HG03108 (cell line): ENCODE measurements at regions not wholly inside any gene's neighbourhood (a gene's known extent, or its start where the extent isn't known, plus 50 kb on each side); places are given as distances from the start of the nearest gene placed in this dataset.
"Not testable (repeated sequence)": the region's sequence is repeated elsewhere in the genome, so short reads cannot be mapped to it uniquely, and the experiment has no call there.

Experiments used
- ATAC-seq: cut with Tn5 transposase; IDR thresholded peaks from one replicate; pipeline ENCODE4 v1.9.1; 2021; ENCODE audit warnings: moderate library complexity; ENCODE audit not compliant: unreplicated experiment

DNA sequence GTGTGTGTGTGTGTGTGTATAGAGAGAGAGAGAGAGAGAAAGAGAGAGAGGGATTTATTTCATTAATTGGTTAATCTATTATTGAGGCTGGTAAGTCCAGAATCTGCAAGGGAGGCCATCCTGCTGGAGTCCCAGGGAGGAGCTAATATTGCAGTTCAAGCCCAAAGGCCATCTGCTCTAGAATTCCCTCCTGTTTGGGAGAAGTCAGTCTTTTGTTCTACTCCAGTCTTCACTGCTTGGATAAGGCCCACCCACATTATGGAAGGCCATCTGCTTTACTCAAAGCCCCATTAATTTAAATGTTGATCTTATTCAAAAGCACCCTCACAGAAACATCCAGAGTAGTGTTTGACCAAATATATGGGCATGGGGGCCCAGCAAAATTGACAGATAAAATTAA, 317.5 kb upstream of the RASGEF1B start:
- no peak for ATAC-seq

DNA sequence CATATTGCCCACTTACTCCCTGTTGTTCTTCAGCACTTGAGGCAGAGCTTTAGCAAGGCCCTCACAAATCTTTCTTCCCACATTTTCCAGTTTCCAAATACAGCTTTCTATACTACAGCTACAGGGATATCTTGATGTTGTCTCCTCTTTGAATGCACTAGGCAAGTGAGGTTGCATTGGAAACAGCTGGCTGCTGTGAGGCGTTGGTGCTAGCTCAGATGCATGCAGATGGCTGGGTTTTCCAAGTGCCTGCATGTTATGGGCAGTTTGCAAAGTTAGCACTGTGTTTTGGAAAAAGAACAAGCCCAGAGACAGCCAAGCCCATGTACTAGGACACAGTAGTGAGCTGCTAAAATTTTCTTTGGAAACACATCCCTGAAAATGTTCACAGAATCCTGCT, 315.1 kb upstream of the RASGEF1B start:
- no peak for ATAC-seq

DNA sequence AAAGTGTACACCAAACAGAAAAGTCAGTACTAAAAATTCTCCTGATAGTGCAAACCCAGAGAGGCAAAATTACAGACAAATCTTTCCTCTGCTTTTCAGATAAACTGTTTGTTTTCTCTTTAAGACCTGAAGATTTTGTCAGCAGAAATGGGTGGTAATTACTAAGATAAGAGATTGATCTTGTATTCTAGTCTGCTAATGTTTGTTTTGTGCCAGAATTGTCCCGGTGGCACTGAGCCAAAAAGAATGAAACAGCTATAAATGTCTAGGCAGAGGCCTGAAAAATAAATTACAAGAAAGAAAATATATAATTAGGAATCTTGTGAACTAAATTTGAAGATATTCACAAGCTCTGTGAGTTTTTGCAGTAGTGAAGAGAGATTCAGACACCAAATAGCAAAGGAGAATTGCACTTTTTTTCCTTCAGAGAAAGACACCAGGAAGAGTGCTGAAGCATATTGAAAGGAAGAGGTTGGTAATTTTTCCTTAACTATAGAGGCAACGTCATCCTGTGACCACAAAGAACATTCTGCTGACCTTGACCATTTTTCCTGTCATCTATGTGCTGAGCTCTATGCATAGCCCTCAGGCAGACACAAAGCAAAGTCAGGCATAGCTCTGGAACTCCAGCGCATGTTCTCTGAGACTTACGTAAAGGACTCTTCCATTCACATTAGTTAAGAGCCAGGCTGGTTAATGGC, 314.5 kb upstream of the RASGEF1B start:
- no peak for ATAC-seq

DNA sequence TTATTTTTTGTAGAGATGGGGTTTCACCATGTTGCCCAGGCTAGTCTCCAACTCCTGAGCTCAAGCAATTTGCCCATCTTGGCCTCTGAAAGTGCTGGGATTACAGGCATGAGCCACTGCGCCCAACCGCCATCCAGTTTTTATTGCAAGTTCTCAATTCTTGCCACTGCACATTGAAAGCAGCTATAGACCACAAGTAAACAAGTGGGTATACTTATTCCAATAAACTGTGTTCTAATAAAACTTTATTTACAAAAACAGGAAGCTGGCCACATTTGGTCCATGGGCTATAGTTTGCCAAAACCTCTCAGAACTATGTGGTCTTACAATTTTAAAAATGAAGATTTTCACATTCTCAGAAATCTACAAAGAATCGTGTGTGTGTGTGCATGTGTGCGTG, 313.6 kb upstream of the RASGEF1B start:
- ATAC-seq, result no peak

DNA sequence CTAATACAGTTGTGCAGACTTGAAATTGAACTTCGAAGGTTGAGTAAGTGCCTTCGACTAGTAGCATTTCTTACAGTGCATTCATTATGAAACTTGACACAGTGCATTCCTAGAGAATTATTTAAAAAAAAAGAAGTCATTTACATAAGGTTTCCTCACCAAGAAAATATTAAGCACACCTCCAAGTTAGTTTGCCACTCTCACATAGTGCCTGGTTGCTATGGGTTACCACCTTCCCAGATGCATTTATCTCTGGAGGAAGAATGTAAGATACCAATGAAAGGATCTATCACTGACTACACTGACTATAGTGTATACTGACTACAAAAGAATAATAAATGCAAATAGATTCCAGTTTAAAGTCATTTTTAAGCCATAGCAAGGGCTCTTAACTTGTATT, 311.9 kb upstream of the RASGEF1B start:
- no peak for ATAC-seq

DNA sequence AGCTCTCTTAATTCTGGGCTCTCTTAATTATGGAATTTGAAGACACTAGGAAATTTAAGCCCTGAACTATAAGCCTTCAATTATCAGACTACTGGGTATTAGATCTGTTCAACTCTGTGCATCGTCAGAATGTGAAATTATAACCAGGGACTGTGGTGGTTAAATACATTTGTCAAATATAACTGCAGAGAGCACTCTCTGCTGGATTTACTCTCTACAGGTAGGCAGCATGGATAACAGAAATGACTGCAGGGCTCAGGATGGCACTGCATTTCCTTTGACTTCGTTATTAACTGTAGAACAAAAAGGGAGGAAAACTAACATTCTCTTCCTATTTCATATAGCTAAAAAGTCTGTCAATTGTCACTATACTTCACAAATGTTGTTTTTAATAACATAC, 310.1 kb upstream of the RASGEF1B start:
- no peak for ATAC-seq

DNA sequence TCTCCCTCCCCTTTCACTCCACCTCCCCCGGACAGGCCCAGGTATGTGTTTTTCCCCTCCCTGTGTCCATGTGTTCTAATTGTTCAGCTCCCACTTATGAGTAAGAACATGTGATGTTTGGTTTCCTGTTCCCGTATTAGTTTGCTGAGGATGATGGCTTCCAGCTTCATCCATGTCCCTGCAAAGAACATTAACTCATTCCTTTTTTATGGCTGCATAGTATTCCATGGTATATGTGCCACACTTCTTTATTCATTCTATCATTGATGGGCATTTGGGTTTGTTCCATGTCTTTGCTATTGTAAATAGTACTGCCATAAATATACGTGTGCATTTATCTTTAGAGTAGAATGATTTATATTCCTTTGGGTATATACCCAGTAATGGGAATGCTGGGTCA, 306.0 kb upstream of the RASGEF1B start:
- not testable (repeated sequence) for ATAC-seq

DNA sequence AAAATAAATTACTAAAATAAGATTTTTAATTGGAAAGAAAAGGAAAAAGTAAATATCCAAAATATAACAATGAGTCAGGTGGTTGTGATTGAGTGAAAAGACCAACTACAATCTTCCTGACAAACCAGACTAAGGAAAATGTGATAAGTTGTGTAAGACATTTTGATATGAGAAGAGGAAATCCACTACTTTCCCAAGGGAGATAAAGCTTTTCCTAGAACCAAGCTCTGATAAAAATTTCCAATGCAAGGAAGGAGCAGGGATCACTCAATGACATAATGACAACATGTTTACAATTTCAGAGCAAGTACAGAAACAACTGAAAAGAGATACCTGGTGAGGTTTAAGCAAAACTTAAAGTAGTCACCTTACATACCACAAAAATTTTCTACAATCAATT, 305.1 kb upstream of the RASGEF1B start:
- ATAC-seq, result no peak

DNA sequence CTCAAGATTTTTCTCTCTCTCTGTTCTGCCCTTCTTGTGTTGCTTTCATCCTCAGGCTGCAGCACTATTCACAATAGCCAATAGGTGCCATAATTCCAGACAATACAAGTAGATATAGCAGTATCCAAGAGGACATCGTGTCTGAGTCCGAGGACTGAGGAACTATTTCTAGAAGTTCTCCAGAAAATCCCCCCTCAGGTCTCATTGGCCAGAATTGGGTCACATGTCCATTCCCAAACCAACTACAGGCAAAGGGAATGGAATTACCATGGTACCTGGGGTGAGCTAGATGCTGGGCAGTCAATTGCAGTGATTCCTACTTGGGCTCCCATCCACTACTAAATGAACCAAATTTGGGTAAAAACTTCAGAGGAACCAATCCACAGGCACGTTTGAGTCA, 301.9 kb upstream of the RASGEF1B start:
- ATAC-seq, result no peak

DNA sequence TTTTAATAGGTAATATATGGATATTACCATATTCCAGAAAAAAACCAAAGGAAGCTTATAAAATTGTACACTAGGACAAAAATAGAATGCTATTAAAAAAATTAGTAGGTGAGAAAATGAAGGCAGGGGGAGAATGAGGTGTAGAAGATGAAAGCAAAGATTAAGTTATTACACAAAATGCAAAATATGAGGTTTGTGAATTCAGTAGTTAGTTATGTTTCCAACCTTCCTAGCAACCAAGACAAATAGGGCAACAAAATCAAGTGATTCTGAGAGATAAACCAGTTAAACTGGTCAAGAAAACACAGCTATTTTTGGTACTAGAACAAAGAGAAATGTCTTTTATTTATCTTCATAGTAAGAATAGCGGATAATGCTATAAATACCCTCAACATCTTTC, 300.0 kb upstream of the RASGEF1B start:
- no peak for ATAC-seq

DNA sequence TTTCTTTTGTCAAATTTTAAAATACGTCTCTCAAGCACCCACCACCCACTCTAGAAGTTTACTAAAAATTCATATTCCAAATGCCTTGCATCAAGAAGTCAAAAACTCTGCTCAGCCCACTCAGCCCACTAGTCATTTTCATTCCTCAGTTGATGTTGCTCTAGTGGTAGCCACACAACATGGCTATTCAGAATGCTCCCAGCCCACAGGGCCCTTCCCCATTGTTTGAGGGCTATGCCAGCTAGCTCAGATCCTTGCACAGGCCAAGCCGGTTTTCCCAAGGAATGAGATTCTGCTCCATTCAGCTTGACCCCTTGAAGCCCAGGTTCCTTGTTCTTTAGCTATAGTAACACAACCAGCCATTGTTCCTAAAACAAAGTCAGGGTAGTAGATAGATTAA, 297.5 kb upstream of the RASGEF1B start:
- no peak for ATAC-seq

DNA sequence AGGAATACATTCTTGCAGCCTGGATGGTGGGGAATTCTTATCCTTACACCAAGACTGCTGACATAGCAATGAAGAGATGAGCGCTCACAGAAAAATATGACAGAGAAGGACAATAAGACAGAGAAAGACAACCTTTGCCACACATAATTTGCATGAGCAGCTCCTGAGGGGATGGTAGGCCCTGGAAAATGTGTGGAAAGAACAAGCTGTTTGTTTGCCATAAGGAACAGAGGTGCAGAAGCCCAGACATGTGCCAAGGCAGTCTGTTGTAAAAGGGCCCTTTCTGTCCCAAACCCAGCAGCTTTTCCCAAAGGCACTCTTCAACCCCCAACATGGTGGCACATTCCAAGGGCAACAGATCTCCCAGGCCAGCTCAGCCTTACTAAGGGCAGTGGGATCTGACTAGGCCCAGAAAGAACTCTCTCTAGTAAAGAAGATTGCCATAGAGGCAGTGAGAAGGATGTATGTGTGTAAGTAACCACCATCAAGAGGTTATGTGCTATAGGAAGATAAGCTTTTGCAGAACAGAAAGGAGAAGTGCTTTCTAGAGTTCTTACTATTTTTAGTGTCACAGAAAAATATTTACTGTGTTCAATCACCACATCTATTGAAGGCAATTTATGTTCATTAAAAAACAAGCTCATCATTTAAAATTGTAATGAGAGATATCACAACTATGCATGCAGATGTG, 287.0 kb upstream of the RASGEF1B start:
- no peak for ATAC-seq

DNA sequence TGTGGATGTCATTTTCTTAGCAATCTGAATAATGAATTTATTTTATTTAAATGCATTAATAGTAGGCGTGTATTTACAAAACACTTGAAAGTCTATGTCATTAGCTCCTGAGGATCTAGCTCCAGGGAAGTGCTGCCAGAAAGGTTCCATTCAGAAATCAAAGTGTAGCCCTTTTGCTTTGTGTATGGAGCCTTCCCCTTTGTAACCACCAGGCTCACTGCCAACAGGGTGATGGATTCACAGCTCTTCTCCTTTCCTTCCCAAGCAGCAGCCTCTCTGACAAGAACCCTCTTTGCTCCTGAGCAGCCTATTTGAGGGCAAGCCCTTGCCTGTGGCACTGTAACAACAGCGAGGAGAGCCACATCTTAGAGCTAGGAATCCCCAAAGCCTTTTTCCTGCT, 286.0 kb upstream of the RASGEF1B start:
- ATAC-seq, result no peak

DNA sequence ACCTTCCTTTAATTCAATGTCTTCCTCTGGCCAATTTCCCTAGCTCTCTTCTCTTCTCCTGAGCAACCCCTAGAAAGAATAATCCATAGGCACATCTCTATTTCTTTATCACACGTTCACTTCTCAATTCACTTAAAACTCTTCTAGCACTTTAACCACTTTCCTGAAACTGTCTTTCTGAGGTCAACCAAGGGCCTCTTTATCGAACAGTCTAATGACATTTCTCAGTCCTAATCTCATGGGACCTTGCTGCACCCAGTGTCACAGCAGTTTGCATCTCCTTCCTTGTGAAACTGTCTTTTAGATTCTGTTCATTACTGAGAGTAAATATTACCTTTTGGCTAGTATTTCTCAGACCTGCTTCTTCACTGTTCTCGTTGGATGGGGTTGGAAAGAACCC, 285.3 kb upstream of the RASGEF1B start:
- ATAC-seq, result peak; percentile 78

DNA sequence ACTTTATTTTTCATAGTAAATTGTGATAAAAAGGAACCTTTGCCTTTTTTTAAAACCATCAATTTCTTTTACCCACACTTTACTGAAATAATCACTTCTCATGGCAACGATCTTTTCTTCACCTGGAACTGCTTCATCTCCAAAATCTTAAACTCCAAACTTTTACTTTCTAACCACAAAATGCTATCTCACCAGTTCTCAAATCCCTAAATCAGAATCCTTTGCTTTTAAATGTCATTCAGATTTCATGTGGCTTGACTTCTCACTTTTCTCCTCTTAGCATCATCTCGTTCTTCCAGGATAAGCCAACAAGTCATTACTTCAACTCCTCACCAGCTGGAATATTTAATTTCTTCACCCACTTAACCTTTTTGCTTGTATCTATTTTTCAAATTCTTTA, 284.3 kb upstream of the RASGEF1B start:
- ATAC-seq, result no peak

DNA sequence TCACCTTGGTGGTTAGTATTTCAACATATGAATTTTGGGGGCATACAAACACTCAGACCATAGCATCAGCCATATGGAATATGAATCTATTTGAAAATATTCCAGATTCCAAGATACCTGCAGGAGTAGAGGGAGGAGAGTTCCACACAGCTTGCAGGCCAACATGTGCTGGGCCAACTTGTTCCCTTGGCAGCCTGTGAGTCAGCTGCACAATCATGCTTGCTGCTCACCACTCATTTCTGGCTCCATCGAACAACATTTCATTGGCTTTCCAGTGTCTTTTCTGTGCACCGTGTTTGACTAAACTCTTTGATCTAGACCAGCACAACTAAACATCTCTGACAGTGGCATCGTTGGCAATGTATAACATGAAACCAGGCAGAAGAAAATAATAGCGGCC, 282.5 kb upstream of the RASGEF1B start:
- no peak for ATAC-seq

DNA sequence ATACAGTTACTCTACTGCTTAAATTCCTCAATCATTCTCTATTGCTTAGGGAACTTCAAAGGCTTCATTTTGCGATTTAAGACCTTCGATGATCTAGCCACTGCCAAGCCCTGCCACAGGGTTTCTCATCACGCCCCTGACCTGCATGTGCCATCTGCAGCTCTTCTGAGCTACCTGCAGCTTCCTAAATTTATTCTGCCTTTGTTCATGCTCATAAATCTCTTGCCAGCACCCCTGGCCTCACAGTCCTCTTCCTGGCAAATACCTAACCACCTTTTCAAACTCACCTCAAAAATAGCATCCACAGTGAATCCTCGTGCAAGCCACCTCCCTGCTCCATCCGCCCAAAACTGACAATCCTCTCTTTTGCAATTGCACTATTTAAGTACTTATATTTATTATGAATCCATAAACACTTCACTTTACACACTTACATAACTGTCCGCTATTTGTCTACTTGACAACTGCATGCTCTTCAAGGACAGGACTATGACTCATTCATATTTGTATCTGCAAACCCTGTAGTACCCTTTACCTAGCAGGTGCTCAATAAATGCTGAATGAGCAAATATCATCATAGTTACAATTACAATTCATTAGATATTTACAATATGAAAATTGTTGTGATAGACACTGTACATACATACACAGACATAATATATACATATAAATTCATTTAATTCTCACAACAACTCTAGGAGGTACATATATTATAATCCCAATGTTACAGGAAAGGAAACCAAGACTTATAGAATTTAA, 280.0 kb upstream of the RASGEF1B start:
- no peak for ATAC-seq

DNA sequence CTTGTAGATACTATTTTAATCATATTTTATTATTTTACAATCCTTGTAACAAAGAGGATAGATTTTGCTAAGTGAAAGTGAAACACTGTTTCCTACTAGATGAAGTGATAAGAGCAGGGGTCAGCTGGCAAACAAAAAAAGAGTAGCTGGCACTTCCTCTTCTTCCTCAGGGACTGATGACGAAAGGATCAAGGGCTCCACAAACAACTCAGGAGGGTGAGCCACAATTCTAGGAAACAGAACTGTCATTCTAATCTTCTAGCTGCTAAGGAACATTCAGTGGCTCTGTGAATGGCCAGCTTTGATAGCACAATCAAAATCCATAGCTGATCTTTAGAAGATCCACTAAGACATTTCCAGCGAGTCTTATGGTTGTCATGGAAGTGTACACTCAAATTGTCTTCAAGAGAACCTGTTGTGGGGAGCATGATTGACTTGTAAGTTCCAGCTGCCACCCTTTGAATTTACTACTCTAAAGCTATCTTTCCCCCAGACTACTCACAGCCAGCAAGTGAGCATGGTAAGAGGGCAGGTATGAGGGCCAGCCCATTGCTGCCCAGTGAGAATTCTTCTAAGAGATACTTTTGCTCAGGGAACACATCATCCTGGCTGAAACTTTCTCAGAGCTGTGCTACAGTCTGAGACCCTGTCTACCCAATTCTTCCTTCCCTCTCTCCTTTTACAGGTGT, 275.7 kb upstream of the RASGEF1B start:
- ATAC-seq, result no peak

DNA sequence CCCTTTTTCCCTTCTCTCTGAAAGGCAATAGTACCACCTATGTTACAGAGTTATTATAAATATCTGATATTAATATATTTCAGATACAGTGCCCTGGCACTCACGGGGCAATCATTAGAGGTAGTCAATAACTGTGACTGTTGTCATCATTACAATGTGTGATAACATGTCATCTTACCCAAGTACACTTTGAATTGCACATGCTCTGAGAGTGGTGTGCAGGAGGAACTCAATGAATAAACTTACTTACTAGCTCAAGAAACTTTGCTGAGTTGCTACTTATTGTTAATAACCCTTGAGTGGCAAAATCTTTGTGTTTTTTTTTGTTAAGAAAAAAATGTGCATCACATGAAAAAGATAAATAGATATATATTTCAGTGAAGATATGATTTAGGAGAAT, 275.1 kb upstream of the RASGEF1B start:
- no peak for ATAC-seq

DNA sequence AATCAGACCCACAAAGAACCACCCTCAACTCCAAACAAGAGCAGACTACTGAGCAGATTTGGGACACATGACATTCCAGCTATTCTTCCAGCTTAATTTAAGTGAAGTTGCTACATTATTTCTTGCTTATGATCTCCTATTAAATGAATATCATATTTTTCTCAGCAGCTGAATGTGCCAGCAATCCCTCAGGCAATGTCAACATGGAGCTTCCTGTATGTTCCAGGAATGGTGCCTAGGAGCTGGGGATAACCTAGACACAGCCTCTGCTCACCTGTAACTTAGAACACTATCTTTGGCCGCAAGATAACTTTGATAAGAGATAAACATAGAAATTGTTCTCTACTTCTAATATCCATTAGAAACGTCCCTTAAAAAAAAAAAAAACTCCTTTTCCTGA, 274.4 kb upstream of the RASGEF1B start:
- no peak for ATAC-seq

DNA sequence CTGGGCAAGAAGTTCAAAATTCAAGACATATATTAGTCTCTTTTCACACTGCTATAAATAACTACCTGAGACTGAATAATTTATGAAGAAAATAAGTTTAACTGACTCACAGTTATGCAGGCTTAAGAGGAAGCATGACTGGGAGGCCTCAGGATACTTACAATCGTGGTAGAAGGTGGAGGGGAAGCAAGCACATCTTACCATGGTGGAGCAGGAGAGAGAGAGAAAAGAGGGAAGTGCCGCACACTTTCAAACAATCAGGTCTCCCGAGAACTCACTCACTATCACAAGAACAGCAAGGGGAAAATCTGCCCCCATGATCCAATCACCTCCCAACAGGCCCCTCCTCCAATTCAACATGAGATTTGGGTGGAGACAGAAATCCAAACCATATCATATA, 273.3 kb upstream of the RASGEF1B start:
- no peak for ATAC-seq
